NCI-H146 treated with DMSO at 0.1 percent for 48 hours (cell line): ENCODE measurements at regions not wholly inside any gene's neighbourhood (a gene's known extent, or its start where the extent isn't known, plus 50 kb on each side); places are given as distances from the start of the nearest gene placed in this dataset.
"Not testable (repeated sequence)": the region's sequence is repeated elsewhere in the genome, so short reads cannot be mapped to it uniquely, and the experiment has no call there.

Experiments used
- DNase-seq: peaks from one replicate; lab custom pipeline; 2025; ENCODE audit not compliant: unreplicated experiment; lab: John Stamatoyannopoulos, UW

DNA sequence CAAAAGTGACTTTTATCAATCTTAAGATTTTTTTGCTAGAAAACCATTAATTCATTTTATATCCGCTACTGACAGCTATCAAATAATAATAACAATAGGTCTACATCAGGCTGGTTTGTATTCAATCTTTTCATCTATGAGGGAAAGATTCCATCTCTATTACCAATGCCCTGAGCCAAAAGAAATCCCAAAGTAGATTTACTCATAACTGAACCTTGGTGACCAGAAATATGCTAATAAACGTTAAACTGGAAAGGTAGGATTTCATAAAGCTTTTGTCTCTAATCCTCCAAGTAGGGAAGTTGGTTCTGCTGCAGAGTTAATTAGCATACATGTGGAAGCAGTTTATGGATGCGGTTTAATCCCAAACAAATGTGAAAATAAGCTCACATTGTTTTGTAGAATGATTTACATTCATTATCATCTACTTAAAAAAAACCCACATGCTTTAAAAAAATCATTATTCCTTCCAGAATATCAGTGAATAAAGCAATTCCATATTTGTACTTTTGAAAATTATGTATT lies 715.5 kb downstream of the CETN3 start:
- DNase-seq, result no peak

DNA sequence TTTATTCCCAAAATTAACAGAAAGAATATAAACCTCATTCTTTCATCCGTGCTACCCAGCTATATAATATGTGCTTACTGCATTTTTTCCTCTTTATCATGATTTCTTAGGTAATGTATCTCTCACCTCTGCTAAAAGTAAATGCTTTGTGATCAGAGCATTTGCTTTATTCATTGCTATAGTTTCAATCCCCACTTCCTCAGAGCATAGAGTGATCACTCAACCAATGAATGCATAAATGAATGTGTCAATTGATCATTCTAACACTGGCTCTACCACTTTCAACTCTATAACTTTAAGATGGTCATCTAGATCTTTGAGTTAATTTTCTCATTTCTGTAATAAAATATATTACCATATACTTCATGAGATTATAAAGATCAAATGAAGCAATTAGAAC lies 719.2 kb downstream of the CETN3 start:
- DNase-seq, result no peak

DNA sequence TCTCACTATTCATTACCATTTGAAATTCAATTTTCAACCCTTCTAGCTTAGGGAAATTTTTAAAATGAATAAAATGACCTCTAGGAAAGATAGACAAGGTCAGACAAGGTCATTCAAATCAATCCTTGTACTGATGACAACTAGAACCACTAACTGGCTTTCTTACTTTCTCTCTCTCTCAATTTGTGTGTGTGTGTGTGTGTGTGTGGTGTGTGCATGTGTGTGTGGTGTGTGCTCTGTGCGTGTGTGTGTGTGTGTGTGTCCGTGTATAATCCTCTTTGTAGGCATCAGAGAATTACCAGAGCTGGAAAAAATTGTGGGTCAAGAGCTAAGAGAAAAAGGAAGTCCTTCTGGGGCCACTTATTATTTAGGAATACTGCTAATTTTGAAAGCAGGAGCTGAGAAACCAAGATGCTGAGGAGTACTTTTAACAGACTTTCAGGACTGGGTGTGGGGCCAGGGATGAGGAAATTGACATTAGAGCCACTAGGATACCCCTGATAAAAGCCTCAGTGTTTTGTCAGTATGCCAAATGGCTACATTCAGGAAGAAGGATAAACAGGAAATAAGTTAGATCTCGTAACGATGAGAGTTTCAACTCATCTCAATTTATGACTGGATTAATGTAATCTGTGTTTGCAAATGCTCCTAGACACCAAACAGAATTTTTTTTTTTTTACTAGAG lies 723.3 kb downstream of the CETN3 start:
- no peak for DNase-seq

GRCh38 chr5:89676634-89677033 lies 732.9 kb downstream of the CETN3 start:
- DNase-seq, result no peak

GRCh38 chr5:89673019-89673418 lies 736.5 kb downstream of the CETN3 start:
- DNase-seq, result no peak

GRCh38 chr5:89668821-89669220 lies 740.7 kb downstream of the CETN3 start:
- no peak for DNase-seq

- no peak for DNase-seq
These were observed 747.1 kb downstream of the CETN3 start for GRCh38 chr5:89662499-89662898.

GRCh38 chr5:89638871-89639270 lies 755.9 kb upstream of the MEF2C start:
- DNase-seq, result no peak

DNA sequence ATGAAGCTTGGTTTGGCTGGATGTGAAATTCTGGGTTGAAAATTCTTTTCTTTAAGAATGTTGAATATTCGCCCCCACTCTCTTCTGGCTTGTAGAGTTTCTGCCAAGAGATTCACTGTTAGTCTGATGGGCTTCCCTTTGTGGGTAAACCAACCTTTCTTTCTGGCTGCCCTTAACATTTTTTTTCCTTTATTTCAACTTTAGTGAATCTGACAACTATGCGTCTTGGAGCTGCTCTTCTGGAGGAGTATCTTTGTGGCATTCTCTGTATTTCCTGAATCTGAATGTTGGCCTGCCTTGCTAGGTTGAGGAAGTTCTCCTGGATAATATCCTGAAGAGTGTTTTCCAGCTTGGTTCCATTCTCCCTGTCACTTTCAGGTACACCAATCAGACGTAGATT lies 751.2 kb upstream of the MEF2C start:
- DNase-seq, result not testable (repeated sequence)

DNA sequence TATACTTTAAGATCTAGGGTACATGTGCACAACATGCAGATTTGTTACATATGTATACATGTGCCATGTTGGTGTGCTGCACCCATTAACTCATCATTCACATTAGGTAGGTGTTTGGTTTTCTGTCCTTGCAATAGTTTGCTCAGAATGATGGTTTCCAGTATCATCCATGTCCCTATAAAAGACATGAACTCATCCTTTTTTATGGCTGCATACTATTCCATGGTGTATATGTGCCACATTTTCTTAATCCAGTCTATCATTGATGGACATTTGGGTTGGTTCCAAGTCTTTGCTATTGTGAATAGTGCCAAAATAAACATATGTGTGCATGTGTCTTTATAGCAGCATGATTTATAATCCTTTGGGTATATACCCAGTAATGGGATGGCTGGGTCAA lies 747.1 kb upstream of the MEF2C start:
- not testable (repeated sequence) for DNase-seq

GRCh38 chr5:89628876-89629635 lies 746.1 kb upstream of the MEF2C start:
- no peak for DNase-seq

- DNase-seq, result no peak
These were observed 733.0 kb upstream of the MEF2C start for GRCh38 chr5:89615839-89616518.

- no peak for DNase-seq
These were observed 730.4 kb upstream of the MEF2C start for GRCh38 chr5:89613222-89613956.

- peak; percentile 5 for DNase-seq
These were observed 724.1 kb upstream of the MEF2C start for GRCh38 chr5:89606939-89607534.

GRCh38 chr5:89604342-89604741 lies 721.4 kb upstream of the MEF2C start:
- no peak for DNase-seq

DNA sequence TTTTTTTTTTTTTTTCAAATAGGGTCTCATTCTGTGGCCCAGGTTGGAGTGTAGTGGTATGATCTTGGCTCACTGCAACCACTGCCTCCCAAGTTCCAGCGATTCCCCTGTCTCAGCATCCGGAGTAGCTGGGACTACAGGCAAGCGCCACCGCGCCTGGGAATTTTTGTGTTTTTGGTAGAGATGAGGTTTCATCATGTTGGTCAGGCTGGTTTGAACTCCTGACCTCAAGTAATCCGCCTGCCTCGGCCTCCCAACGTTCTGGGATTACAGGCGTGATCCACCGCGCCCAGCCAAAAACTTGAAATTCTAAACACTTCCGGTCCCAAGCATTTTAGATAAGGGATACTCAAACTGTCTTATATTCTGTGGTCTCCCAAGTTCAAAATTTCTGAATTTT lies 718.9 kb upstream of the MEF2C start:
- no peak for DNase-seq

DNA sequence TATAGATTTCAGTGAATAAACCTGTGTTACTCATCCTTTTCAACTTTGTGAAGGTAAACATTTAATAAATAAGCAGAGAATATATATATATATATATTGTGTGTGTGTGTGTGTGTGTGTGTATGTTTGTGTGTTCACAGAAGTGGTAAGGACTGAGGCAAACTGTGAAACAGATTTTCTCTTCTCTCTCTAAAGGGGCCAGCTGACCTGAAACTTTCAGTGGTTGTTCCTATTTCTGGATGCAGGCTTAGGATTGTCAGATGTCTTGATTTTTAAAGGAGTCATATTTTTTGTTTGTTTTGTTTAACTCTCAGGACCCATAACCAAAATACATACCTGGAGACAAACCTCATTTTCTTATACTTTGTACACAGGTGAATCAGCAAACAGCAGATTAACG lies 714.9 kb upstream of the MEF2C start:
- DNase-seq, result no peak

DNA sequence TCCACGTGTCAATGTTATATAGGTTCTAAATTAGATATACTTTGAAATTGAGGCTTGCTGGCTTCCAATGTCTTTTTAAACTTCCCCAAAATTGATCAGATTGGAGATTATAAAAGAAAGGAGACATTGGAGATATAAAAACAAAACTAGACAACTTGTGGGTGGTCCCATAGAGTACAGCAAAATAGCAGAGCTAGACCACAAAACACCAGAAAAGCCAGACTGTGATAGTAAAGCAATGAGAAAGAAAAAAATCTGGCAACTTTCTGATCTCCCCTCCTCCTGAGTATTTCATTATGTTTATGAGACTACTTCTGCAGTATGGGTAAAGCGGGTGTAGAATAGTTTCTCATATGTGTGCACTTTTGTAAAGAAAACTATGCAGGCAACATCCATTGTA lies 713.8 kb upstream of the MEF2C start:
- DNase-seq, result no peak

- DNase-seq, result no peak
These were observed 712.1 kb upstream of the MEF2C start for GRCh38 chr5:89595056-89595455.

DNA sequence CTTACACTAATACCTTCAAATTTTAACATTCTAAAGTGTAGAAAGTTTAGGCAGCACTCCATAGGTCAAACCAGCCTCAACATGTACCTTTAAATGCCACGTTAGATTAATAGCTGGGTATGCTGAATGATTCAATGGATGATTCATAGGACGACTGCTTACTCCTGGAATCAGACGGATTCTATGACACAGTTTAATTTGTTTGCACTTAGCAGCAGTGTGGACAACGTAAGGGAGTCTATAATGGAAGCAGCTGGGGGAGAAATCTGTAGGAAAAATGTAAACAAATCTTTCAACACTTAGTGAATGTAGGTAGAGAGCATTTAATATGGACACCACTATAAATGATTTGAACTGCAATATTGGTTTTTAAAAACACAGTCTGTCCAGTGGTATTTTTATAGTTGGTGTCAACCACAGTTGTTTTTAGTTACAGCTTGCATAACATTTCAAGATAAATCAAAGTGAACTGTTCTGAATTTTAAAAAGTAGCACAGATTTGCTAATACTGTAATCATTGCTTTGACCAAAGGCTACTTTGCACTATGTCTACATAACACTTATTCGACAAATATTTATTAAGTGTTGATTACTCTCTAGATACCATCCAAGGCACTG lies 701.5 kb upstream of the MEF2C start:
- DNase-seq, result peak; percentile 67
